Epithelial cell of esophagus (primary cell): ENCODE measurements at regions not wholly inside any gene's neighbourhood (a gene's known extent, or its start where the extent isn't known, plus 50 kb on each side); places are given as distances from the start of the nearest gene placed in this dataset.
A peak's percentile ranks its signal among the peaks of the same experiment; 100 is the strongest.

Source experiments
- DNase-seq: peaks from one replicate; pipeline ENCODE4 v3.0.0; 2010; ENCODE audit warnings: low read depth
- H3K4me3 ChIP-seq: 2 replicates; pipeline ENCODE4 v1.5.1; 2011; ENCODE audit warnings: mild to moderate bottlenecking, low read length, control low read depth
- CTCF ChIP-seq: IDR thresholded peaks from 2 replicates; pipeline ENCODE4 v1.5.1; 2011; ENCODE audit warnings: low read depth, mild to moderate bottlenecking, low read length, control low read depth, inconsistent platforms; ENCODE audit not compliant: insufficient read depth; ENCODE audit errors: missing control alignments

- no peak for DNase-seq
- H3K4me3 ChIP-seq: no peak overlapping the region
- TF ChIP-seq CTCF: no peak
These were observed 740.2 kb downstream of the SEMA5A start for GRCh38 chr5:8805653-8806052.

GRCh38 chr5:8807636-8808035 is 738.2 kb downstream of the SEMA5A start:
- DNase-seq: peak; percentile 29
- TF ChIP-seq CTCF: no peak

GRCh38 chr5:8811581-8811980 is 734.3 kb downstream of the SEMA5A start:
- H3K4me3 ChIP-seq: no peak overlapping the region
- DNase-seq: no peak
- TF ChIP-seq CTCF: no peak

More at GRCh38 chr5:8807636-8808035, 738.2 kb downstream of the SEMA5A start:
- H3K4me3 ChIP-seq: no peak overlapping the region

- H3K4me3 ChIP-seq: no peak overlapping the region
- no peak for DNase-seq
- TF ChIP-seq CTCF: no peak
These were observed 732.7 kb downstream of the SEMA5A start for GRCh38 chr5:8813180-8813579.

GRCh38 chr5:8814105-8814504 is 731.8 kb downstream of the SEMA5A start:
- no peak overlapping the region for H3K4me3 ChIP-seq
- no peak for TF ChIP-seq CTCF
- DNase-seq: no peak

- no peak for DNase-seq
- no peak overlapping the region for H3K4me3 ChIP-seq
These were observed 721.5 kb downstream of the SEMA5A start for GRCh38 chr5:8824371-8824770.

More at GRCh38 chr5:8824371-8824770, 721.5 kb downstream of the SEMA5A start:
- TF ChIP-seq CTCF: no peak
